ENCODE measurements at regions not wholly inside any gene's neighbourhood (a gene's known extent, or its start where the extent isn't known, plus 50 kb on each side); places are given as distances from the start of the nearest gene placed in this dataset.
A peak's percentile ranks its signal among the peaks of the same experiment; 100 is the strongest.

- no peaks in the 10 kb centered on the region for H3K36me3 ChIP-seq (replicated peaks)
- in situ Hi-C loops (cut with HindIII; ENCODE audit: low pct_ligation_motif_present, low sequenced_read_pairs), result no loop called here
- no peak overlapping the region for H3K4me3 ChIP-seq (ENCODE audit: low read depth, low read length)
- TF ChIP-seq CTCF (IDR thresholded peaks at IDR 0.05; ENCODE audit: low read depth, low read length, missing control alignments), result peak; percentile 27
- H3K27me3 ChIP-seq (replicated peaks), result no peaks in the 10 kb centered on the region
- DNase-seq, result no peak
- no peak overlapping the region for H3K27ac ChIP-seq
Measured at GRCh38 chr4:131091896-131092295, 1995.9 kb downstream of the C4orf33 start.

GRCh38 chr4:131093303-131093702 lies 1997.4 kb downstream of the C4orf33 start:
- Histone ChIP-seq H3K4me3 (ENCODE audit: low read depth, low read length) (no peak overlapping the region), H3K27me3 (replicated peaks) (no peaks in the 10 kb centered on the region), H3K27ac (no peak overlapping the region), H3K36me3 (replicated peaks) (no peaks in the 10 kb centered on the region)
- TF ChIP-seq CTCF (IDR thresholded peaks at IDR 0.05; ENCODE audit: low read depth, low read length, missing control alignments), result no peak
- DNase-seq, result no peak
- in situ Hi-C loops (cut with HindIII; ENCODE audit: low pct_ligation_motif_present, low sequenced_read_pairs), result no loop called here

DNA sequence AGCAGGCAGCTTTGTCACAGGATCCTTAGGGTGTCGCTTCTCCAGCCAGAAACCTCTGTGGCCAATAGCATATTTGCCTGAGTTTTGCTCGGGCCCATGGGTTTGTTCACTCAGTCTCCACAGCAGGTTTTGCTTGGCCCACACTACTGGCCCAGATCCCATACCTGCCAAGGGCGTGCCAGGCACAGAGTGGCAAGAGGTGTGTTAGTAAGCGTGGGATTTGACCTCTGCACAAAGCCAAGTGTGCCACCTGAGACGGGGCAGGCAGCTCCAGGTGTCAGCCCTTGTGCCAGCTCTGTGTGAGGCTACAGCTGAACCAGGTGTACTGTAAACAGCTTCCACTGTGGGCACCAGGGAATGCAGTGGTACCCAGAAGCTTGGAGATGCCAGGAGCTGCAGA lies 2003.0 kb downstream of the C4orf33 start:
- no peak overlapping the region for H3K27ac ChIP-seq
- no peak for TF ChIP-seq CTCF (IDR thresholded peaks at IDR 0.05; ENCODE audit: low read depth, low read length, missing control alignments)
- in situ Hi-C loops (cut with HindIII; ENCODE audit: low pct_ligation_motif_present, low sequenced_read_pairs), result no loop called here
- no peak overlapping the region for H3K4me3 ChIP-seq (ENCODE audit: low read depth, low read length)
- DNase-seq, result no peak
- H3K36me3 ChIP-seq (replicated peaks), result no peaks in the 10 kb centered on the region
- no peaks in the 10 kb centered on the region for H3K27me3 ChIP-seq (replicated peaks)

DNA sequence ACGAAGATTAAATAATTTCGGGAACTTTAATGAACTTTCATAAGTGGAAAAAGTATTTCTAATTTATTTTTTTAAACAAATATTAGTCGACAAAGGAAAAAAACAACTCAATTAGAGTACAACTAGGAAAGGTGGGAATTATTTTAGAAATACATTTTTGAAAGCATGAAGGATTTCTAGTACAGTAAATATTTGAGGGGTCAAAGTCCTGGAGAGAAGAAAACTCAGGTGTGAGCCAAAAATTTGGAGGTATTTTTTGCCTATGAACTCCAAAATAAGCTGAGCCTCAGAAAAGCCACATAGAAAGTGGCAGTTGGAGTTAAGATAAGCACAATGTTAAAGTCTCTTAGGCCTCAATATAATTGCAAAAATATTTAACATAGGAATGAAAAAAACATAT lies 2017.3 kb downstream of the C4orf33 start:
- in situ Hi-C loops (cut with HindIII; ENCODE audit: low pct_ligation_motif_present, low sequenced_read_pairs), result no loop called here
- no peaks in the 10 kb centered on the region for H3K27me3 ChIP-seq (replicated peaks)
- H3K4me3 ChIP-seq (ENCODE audit: low read depth, low read length), result no peak overlapping the region
- H3K36me3 ChIP-seq (replicated peaks), result no peaks in the 10 kb centered on the region
- no peak for DNase-seq
- H3K27ac ChIP-seq, result no peak overlapping the region
- no peak for TF ChIP-seq CTCF (IDR thresholded peaks at IDR 0.05; ENCODE audit: low read depth, low read length, missing control alignments)

DNA sequence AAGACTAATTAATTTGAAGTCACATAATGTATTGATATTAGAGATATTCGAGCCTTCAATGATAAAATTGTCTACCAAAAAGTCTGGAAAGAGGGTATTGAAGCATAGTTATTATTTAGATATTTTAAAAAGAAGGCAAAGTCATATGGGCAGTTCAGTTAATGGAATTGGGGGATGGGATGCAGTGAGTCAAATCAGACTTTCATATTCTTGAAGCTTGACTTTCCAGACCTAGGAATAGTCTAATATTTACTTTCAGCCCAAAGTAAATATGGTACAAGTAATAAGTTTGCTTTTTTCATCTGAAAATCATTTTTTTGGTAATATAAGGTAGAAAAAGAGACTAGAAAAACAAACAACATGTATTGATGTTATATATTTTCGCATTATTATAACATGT lies 2017.8 kb downstream of the C4orf33 start:
- in situ Hi-C loops (cut with HindIII; ENCODE audit: low pct_ligation_motif_present, low sequenced_read_pairs), result no loop called here
- H3K4me3 ChIP-seq (ENCODE audit: low read depth, low read length), result no peak overlapping the region
- H3K36me3 ChIP-seq (replicated peaks), result no peaks in the 10 kb centered on the region
- no peak overlapping the region for H3K27ac ChIP-seq
- TF ChIP-seq CTCF (IDR thresholded peaks at IDR 0.05; ENCODE audit: low read depth, low read length, missing control alignments), result no peak
- no peak for DNase-seq
- no peaks in the 10 kb centered on the region for H3K27me3 ChIP-seq (replicated peaks)

DNA sequence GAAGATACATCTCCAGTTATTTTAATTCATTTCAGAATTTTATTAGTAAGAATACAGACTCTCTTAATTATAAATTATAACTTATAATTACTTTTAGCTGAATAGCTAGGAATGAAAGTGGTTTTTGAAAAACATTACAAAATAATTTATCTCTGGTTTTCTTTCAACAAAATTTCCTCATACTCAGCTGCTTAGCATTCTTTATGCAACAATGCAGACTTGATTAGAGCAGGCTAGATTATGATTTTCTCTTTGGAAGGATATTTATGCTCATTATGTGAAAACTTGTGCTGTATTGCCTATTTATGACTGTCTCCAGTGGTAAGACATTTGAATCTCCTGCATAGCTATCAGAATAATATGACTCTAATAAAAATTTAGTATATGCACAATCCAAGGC lies 2023.7 kb downstream of the C4orf33 start:
- Histone ChIP-seq H3K36me3 (replicated peaks) (no peaks in the 10 kb centered on the region), H3K27me3 (replicated peaks) (no peaks in the 10 kb centered on the region), H3K4me3 (ENCODE audit: low read depth, low read length) (no peak overlapping the region), H3K27ac (no peak overlapping the region)
- in situ Hi-C loops (cut with HindIII; ENCODE audit: low pct_ligation_motif_present, low sequenced_read_pairs), result no loop called here
- DNase-seq, result no peak
- no peak for TF ChIP-seq CTCF (IDR thresholded peaks at IDR 0.05; ENCODE audit: low read depth, low read length, missing control alignments)

All from brain microvascular endothelial cell (primary cell).